ENCODE measurements at regions not wholly inside any gene's neighbourhood (a gene's known extent, or its start where the extent isn't known, plus 50 kb on each side); places are given as distances from the start of the nearest gene placed in this dataset.
"Not testable (repeated sequence)": the region's sequence is repeated elsewhere in the genome, so short reads cannot be mapped to it uniquely, and the experiment has no call there.

DNA sequence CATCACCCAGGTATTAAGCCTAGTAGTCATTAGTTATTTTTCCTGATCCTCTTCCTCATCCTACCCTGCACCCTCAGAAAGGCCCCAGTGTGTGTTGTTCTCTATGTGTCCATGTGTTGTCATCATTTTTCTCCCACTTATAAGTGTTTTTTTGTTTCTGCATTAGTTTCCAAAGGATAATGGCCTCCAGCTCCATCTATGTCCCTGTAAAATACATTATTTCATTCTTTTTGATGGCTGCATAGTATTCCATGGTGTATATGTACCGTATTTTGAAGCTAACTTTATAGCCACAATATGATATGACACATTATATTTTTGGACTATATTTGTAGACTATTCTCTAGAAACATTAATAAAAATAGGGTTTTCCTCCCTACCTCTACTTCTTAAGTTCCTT is 324.4 kb upstream of the EDIL3 start:
- Mint-ChIP-seq H3K27ac (ENCODE audit: unreplicated experiment) (no peak overlapping the region), H3K4me3 (ENCODE audit: unreplicated experiment) (no peak overlapping the region), H3K27me3 (ENCODE audit: low read depth, unreplicated experiment) (no peaks in the 10 kb centered on the region), H3K4me1 (ENCODE audit: low read depth, unreplicated experiment) (no peaks in the 10 kb centered on the region), H3K9me3 (ENCODE audit: unreplicated experiment) (no peaks in the 10 kb centered on the region), H3K36me3 (ENCODE audit: low read depth, unreplicated experiment) (no peaks in the 10 kb centered on the region)
- FAIRE-seq (no peak), DNase-seq (ENCODE audit: low read depth) (no peak)
- no peak for TF ChIP-seq EZH2 (IDR thresholded peaks at IDR 0.05; ENCODE audit: insufficient read depth, low read length)
- TF ChIP-seq, protein P1, sequence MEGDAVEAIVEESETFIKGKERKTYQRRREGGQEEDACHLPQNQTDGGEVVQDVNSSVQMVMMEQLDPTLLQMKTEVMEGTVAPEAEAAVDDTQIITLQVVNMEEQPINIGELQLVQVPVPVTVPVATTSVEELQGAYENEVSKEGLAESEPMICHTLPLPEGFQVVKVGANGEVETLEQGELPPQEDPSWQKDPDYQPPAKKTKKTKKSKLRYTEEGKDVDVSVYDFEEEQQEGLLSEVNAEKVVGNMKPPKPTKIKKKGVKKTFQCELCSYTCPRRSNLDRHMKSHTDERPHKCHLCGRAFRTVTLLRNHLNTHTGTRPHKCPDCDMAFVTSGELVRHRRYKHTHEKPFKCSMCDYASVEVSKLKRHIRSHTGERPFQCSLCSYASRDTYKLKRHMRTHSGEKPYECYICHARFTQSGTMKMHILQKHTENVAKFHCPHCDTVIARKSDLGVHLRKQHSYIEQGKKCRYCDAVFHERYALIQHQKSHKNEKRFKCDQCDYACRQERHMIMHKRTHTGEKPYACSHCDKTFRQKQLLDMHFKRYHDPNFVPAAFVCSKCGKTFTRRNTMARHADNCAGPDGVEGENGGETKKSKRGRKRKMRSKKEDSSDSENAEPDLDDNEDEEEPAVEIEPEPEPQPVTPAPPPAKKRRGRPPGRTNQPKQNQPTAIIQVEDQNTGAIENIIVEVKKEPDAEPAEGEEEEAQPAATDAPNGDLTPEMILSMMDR (IDR thresholded peaks at IDR 0.05; ENCODE audit: insufficient read depth, low read depth, low read length): no peak
- Histone ChIP-seq H3K79me2 (ENCODE audit: insufficient read depth, low read length) (no peaks in the 10 kb centered on the region), H3K27me3 (ENCODE audit: insufficient read depth, low read length) (no peaks in the 10 kb centered on the region), H3K27ac (ENCODE audit: low read depth, low read length) (no peak overlapping the region), H3K9ac (ENCODE audit: low read length) (no peak overlapping the region), H2AFZ (ENCODE audit: low read depth, low read length) (no peak overlapping the region), H3K4me1 (ENCODE audit: insufficient read depth, low read length) (no peaks in the 10 kb centered on the region), H3K4me2 (ENCODE audit: low read length) (no peak overlapping the region), H3K4me3 (ENCODE audit: insufficient read depth, low read depth, low read length) (no peak overlapping the region), H3K9me3 (ENCODE audit: insufficient read depth, low read depth, low read length) (no peaks in the 10 kb centered on the region), H4K20me1 (ENCODE audit: insufficient read depth, low read length) (no peaks in the 10 kb centered on the region), H3K36me3 (ENCODE audit: insufficient read depth, low read length) (no peaks in the 10 kb centered on the region)

DNA sequence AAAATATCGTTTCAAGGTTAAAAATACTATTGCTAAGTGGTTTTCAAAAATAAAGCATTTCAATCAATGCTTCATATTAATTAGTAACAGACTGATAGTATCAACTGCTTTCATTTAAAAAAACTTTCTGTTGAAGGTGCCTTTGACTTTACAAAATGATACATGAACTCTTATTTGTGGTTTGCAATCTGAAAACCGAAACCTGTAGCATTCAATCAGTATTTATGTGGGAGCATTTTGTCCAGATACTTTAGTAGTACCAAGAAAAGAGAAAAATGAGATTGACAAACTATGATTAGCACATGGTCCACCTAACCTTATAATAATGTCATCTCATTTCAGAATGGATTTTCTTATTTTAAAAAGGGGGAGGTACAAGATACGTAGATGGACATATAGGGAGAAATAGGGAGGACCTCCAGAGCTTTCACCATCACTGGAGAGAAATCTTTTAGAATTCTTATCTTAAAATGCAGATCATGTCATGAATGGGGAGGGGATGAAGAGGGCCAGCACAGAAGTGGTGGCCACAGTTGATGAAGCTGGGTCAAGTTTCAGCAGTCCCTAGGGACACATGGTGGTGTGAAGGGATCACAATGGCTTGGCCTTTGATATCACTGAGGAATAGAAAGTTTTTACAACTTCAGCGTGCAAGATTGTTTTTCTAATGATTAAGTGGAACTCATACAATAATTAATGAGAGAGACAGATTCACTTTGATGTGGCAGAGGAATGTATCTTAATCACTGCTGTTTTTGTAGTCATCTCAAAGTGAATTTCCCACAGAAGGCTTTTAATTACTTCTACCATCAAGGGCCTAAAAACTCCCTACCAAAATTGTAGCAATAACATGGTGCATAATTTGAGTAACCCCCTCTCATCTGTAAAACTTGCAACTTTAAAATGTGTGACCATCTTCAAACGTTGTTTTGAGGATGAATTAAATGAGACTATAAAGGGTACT is 322.3 kb upstream of the EDIL3 start:
- H3K36me3 Mint-ChIP-seq (ENCODE audit: low read depth, unreplicated experiment): no peaks in the 10 kb centered on the region
- H3K36me3 ChIP-seq (ENCODE audit: insufficient read depth, low read length): no peaks in the 10 kb centered on the region

DNA sequence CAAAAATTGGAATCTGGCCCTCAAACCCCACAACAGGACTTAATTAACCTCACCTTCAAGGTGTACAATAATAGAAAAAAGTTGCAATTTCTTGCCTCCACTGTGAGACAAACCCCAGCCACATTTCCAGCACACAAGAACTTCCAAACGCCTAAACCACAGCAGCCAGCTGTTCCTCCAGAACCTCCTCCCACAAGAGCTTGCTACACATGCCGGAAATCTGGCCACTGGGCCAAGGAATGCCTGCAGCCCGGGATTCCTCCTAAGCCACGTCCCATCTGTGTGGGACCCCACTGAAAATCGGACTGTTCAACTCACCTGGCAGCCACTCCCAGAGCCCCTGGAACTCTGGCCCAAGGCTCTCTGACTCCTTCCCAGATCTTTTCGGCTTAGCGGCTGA is 315.9 kb upstream of the EDIL3 start:
- H3K27me3 ChIP-seq (ENCODE audit: insufficient read depth, low read length); H3K4me3 ChIP-seq (ENCODE audit: insufficient read depth, low read depth, low read length); H3K27me3 Mint-ChIP-seq (ENCODE audit: low read depth, unreplicated experiment); H3K4me1 ChIP-seq (ENCODE audit: insufficient read depth, low read length); H3K9me3 Mint-ChIP-seq (ENCODE audit: unreplicated experiment); H3K36me3 ChIP-seq (ENCODE audit: insufficient read depth, low read length); DNase-seq (ENCODE audit: low read depth); H3K79me2 ChIP-seq (ENCODE audit: insufficient read depth, low read length); H3K27ac Mint-ChIP-seq (ENCODE audit: unreplicated experiment); H3K4me2 ChIP-seq (ENCODE audit: low read length); H4K20me1 ChIP-seq (ENCODE audit: insufficient read depth, low read length); H2AFZ ChIP-seq (ENCODE audit: low read depth, low read length); H3K4me1 Mint-ChIP-seq (ENCODE audit: low read depth, unreplicated experiment); H3K4me3 Mint-ChIP-seq (ENCODE audit: unreplicated experiment); H3K27ac ChIP-seq (ENCODE audit: low read depth, low read length); H3K9me3 ChIP-seq (ENCODE audit: insufficient read depth, low read depth, low read length); H3K9ac ChIP-seq (ENCODE audit: low read length); FAIRE-seq; H3K36me3 Mint-ChIP-seq (ENCODE audit: low read depth, unreplicated experiment): not testable (repeated sequence)

More for the DNA sequence above, 322.3 kb upstream of the EDIL3 start:
- Mint-ChIP-seq H3K4me3 (ENCODE audit: unreplicated experiment) (no peak overlapping the region), H3K4me1 (ENCODE audit: low read depth, unreplicated experiment) (no peaks in the 10 kb centered on the region), H3K9me3 (ENCODE audit: unreplicated experiment) (no peaks in the 10 kb centered on the region), H3K27ac (ENCODE audit: unreplicated experiment) (no peak overlapping the region), H3K27me3 (ENCODE audit: low read depth, unreplicated experiment) (no peaks in the 10 kb centered on the region)
- no peak overlapping the region for H3K4me3 ChIP-seq (ENCODE audit: insufficient read depth, low read depth, low read length)
- H3K27me3 ChIP-seq (ENCODE audit: insufficient read depth, low read length): no peaks in the 10 kb centered on the region
- no peak overlapping the region for H2AFZ ChIP-seq (ENCODE audit: low read depth, low read length)
- H3K79me2 ChIP-seq (ENCODE audit: insufficient read depth, low read length): no peaks in the 10 kb centered on the region
- peak; percentile 10 for DNase-seq (ENCODE audit: low read depth)
- no peak for TF ChIP-seq EZH2 (IDR thresholded peaks at IDR 0.05; ENCODE audit: insufficient read depth, low read length)
- TF ChIP-seq, protein P1 (IDR thresholded peaks at IDR 0.05; ENCODE audit: insufficient read depth, low read depth, low read length): no peak
- no peak for FAIRE-seq
- H3K4me1 ChIP-seq (ENCODE audit: insufficient read depth, low read length): no peaks in the 10 kb centered on the region
- H3K4me2 ChIP-seq (ENCODE audit: low read length): no peak overlapping the region
- no peak overlapping the region for H3K9ac ChIP-seq (ENCODE audit: low read length)
- H4K20me1 ChIP-seq (ENCODE audit: insufficient read depth, low read length): no peaks in the 10 kb centered on the region
- H3K27ac ChIP-seq (ENCODE audit: low read depth, low read length): no peak overlapping the region
- no peaks in the 10 kb centered on the region for H3K9me3 ChIP-seq (ENCODE audit: insufficient read depth, low read depth, low read length)
